Cardiac fibroblast (primary cell): ENCODE measurements at regions not wholly inside any gene's neighbourhood (a gene's known extent, or its start where the extent isn't known, plus 50 kb on each side); places are given as distances from the start of the nearest gene placed in this dataset.

Experiments
- DNase-seq, 2 donors: peaks; one replicate each; pipeline versions ENCODE4 v3.0.0 to v3.0.0-alpha.2; 2010; ENCODE audit warnings: low read depth in 2 of 2
- H3K4me3 ChIP-seq, 2 donors: replicated peaks in 1 of 2; 1 replicate in 1 of 2; 2 replicates in 1 of 2; pipeline ENCODE4 v1.5.1; 2011; ENCODE audit warnings: low read depth in 2 of 2, low read length in 2 of 2, mild to moderate bottlenecking in 2 of 2, moderate library complexity in 1 of 2
- CTCF ChIP-seq: IDR thresholded peaks from one replicate; pipeline ENCODE4 v1.5.1; 2011; ENCODE audit warnings: low read depth, mild to moderate bottlenecking, low read length, inconsistent platforms

GRCh38 chr4:181189751-181190150 lies 1053.5 kb upstream of the TENM3 start:
- H3K4me3 ChIP-seq = no peak overlapping the region
- no peak for DNase-seq
- TF ChIP-seq CTCF = no peak

GRCh38 chr4:181193131-181193930 lies 1049.9 kb upstream of the TENM3 start:
- DNase-seq = no peak
- H3K4me3 ChIP-seq = no peak overlapping the region
- TF ChIP-seq CTCF = no peak

GRCh38 chr4:181194096-181194495 lies 1049.1 kb upstream of the TENM3 start:
- DNase-seq = no peak
- no peak for TF ChIP-seq CTCF
- H3K4me3 ChIP-seq = no peak overlapping the region

- TF ChIP-seq CTCF = no peak
- no peak overlapping the region for H3K4me3 ChIP-seq
- DNase-seq = no peak
Measured at GRCh38 chr4:181200076-181200475, 1043.1 kb upstream of the TENM3 start.

GRCh38 chr4:181202240-181202639 lies 1041.0 kb upstream of the TENM3 start:
- no peak overlapping the region for H3K4me3 ChIP-seq
- no peak for DNase-seq
- no peak for TF ChIP-seq CTCF

GRCh38 chr4:181204109-181204508 lies 1039.1 kb upstream of the TENM3 start:
- no peak for DNase-seq
- no peak for TF ChIP-seq CTCF
- no peak overlapping the region for H3K4me3 ChIP-seq

GRCh38 chr4:181213551-181213950 lies 1029.7 kb upstream of the TENM3 start:
- no peak overlapping the region for H3K4me3 ChIP-seq
- no peak for DNase-seq
- TF ChIP-seq CTCF = no peak
